ENCODE measurements at regions not wholly inside any gene's neighbourhood (a gene's known extent, or its start where the extent isn't known, plus 50 kb on each side); places are given as distances from the start of the nearest gene placed in this dataset.

GRCh38 chr12:66819587-66819986 is 140.7 kb upstream of the GRIP1 start:
- no peak overlapping the region for H2BK15ac ChIP-seq (ENCODE audit: low read depth, low read length)
- H3K14ac ChIP-seq (ENCODE audit: insufficient read depth, low read length) = no peak overlapping the region
- H3K18ac ChIP-seq (ENCODE audit: insufficient read length, low read depth, low read length) = no peak overlapping the region
- H3K4me2 ChIP-seq (ENCODE audit: insufficient read depth, insufficient read length, low read length) = no peak overlapping the region
- Mint-ChIP-seq H3K4me1 (no peaks in the 10 kb centered on the region), H3K27ac (no peak overlapping the region), H3K27me3 (ENCODE audit: low read depth) (no peaks in the 10 kb centered on the region), H3K9me3 (no peaks in the 10 kb centered on the region), H3K36me3 (ENCODE audit: insufficient read depth in 1 of 3, low read depth in 3 of 3) (no peaks in the 10 kb centered on the region; a peak in 1 of 7 replicates), H3K4me3 (no peak overlapping the region)
- no peak overlapping the region for H2BK12ac ChIP-seq (ENCODE audit: insufficient read length, low read depth, low read length)
- H3K27me3 ChIP-seq (ENCODE audit: insufficient read depth, low read length) = no peaks in the 10 kb centered on the region
- no peak overlapping the region for H3K56ac ChIP-seq (ENCODE audit: insufficient read length, low read depth, low read length)
- no peak overlapping the region for H3K9ac ChIP-seq (ENCODE audit: extremely low read depth, insufficient read length, low read length)
- no peaks in the 10 kb centered on the region for H3K23me2 ChIP-seq (ENCODE audit: insufficient read length, low read depth, low read length, poor library complexity, severe bottlenecking)
- no peaks in the 10 kb centered on the region for H4K20me1 ChIP-seq (ENCODE audit: control insufficient read depth, insufficient read depth, insufficient read length)
- no peak overlapping the region for H2BK5ac ChIP-seq (ENCODE audit: insufficient read length, low read length)
- H3K9me3 ChIP-seq (ENCODE audit: control insufficient read depth, low read depth, low read length) = no peaks in the 10 kb centered on the region
- TF ChIP-seq CTCF (conservative IDR thresholded peaks at IDR 0.05) = no peak
- no peaks in the 10 kb centered on the region for H3K4me1 ChIP-seq (ENCODE audit: insufficient read depth, low read length)
- no peak overlapping the region for H3K23ac ChIP-seq (ENCODE audit: insufficient read length, low read depth, low read length)
- H2BK20ac ChIP-seq (ENCODE audit: low read depth, low read length, poor library complexity, severe bottlenecking) = no peak overlapping the region
- H3T11ph ChIP-seq (ENCODE audit: low read length) = no peak overlapping the region
- no peak overlapping the region for H2BK120ac ChIP-seq (ENCODE audit: low read depth, low read length, poor library complexity, severe bottlenecking)
- no peaks in the 10 kb centered on the region for H3K79me1 ChIP-seq (ENCODE audit: insufficient read depth, low read depth, low read length, poor library complexity, severe bottlenecking)
- no peak overlapping the region for H2AK5ac ChIP-seq (ENCODE audit: insufficient read length, low read length)
- H2AFZ ChIP-seq (ENCODE audit: low read length) = no peak overlapping the region
- H3K27ac ChIP-seq (ENCODE audit: insufficient read length, low read depth, low read length) = no peak overlapping the region
- no peaks in the 10 kb centered on the region for H3K79me2 ChIP-seq (ENCODE audit: insufficient read depth, low read length)
- no peak overlapping the region for H4K8ac ChIP-seq (replicated peaks; ENCODE audit: insufficient read length, low read depth, low read length)
- H4K5ac ChIP-seq (ENCODE audit: insufficient read length, low read depth, low read length) = no peak overlapping the region
- H3K4ac ChIP-seq (ENCODE audit: low read depth, low read length) = no peak overlapping the region
- no peak overlapping the region for H4K91ac ChIP-seq (ENCODE audit: insufficient read length, low read depth, low read length)
- no peak for DNase-seq
